ENCODE measurements at regions not wholly inside any gene's neighbourhood (a gene's known extent, or its start where the extent isn't known, plus 50 kb on each side); places are given as distances from the start of the nearest gene placed in this dataset.

- no peak overlapping the region for H3K4me3 ChIP-seq (ENCODE audit: low read depth, low read length)
- TF ChIP-seq CTCF (IDR thresholded peaks at IDR 0.05; ENCODE audit: borderline replicate concordance, insufficient read depth, low read depth, low read length), result no peak
Measured at GRCh38 chr5:88438006-88438405, 169.4 kb upstream of the TMEM161B start.

- H3K4me3 ChIP-seq (ENCODE audit: low read depth, low read length), result no peak overlapping the region
- TF ChIP-seq CTCF (IDR thresholded peaks at IDR 0.05; ENCODE audit: borderline replicate concordance, insufficient read depth, low read depth, low read length), result no peak
Measured at GRCh38 chr5:88436290-88436689, 167.6 kb upstream of the TMEM161B start.

GRCh38 chr5:88428633-88429032, 160.0 kb upstream of the TMEM161B start:
- TF ChIP-seq CTCF (IDR thresholded peaks at IDR 0.05; ENCODE audit: borderline replicate concordance, insufficient read depth, low read depth, low read length), result no peak
- H3K4me3 ChIP-seq (ENCODE audit: low read depth, low read length), result no peak overlapping the region

GRCh38 chr5:88426441-88426840, 157.8 kb upstream of the TMEM161B start:
- H3K4me3 ChIP-seq (ENCODE audit: low read depth, low read length), result no peak overlapping the region
- no peak for TF ChIP-seq CTCF (IDR thresholded peaks at IDR 0.05; ENCODE audit: borderline replicate concordance, insufficient read depth, low read depth, low read length)

GRCh38 chr5:88425124-88425523, 156.5 kb upstream of the TMEM161B start:
- no peak for TF ChIP-seq CTCF (IDR thresholded peaks at IDR 0.05; ENCODE audit: borderline replicate concordance, insufficient read depth, low read depth, low read length)
- H3K4me3 ChIP-seq (ENCODE audit: low read depth, low read length), result no peak overlapping the region

- no peak for TF ChIP-seq CTCF (IDR thresholded peaks at IDR 0.05; ENCODE audit: borderline replicate concordance, insufficient read depth, low read depth, low read length)
- H3K4me3 ChIP-seq (ENCODE audit: low read depth, low read length), result no peak overlapping the region
Measured at GRCh38 chr5:88419931-88420330, 151.3 kb upstream of the TMEM161B start.

GRCh38 chr5:88407341-88407740, 138.7 kb upstream of the TMEM161B start:
- no peak for TF ChIP-seq CTCF (IDR thresholded peaks at IDR 0.05; ENCODE audit: borderline replicate concordance, insufficient read depth, low read depth, low read length)
- H3K4me3 ChIP-seq (ENCODE audit: low read depth, low read length), result no peak overlapping the region
